AG08396 (cell line): ENCODE measurements at regions not wholly inside any gene's neighbourhood (a gene's known extent, or its start where the extent isn't known, plus 50 kb on each side); places are given as distances from the start of the nearest gene placed in this dataset.
"Not testable (repeated sequence)": the region's sequence is repeated elsewhere in the genome, so short reads cannot be mapped to it uniquely, and the experiment has no call there.

Experiments
- DNase-seq: peaks from one replicate; pipeline ENCODE4 v3.0.0; 2012; ENCODE audit warnings: low spot score, mixed read lengths

DNA sequence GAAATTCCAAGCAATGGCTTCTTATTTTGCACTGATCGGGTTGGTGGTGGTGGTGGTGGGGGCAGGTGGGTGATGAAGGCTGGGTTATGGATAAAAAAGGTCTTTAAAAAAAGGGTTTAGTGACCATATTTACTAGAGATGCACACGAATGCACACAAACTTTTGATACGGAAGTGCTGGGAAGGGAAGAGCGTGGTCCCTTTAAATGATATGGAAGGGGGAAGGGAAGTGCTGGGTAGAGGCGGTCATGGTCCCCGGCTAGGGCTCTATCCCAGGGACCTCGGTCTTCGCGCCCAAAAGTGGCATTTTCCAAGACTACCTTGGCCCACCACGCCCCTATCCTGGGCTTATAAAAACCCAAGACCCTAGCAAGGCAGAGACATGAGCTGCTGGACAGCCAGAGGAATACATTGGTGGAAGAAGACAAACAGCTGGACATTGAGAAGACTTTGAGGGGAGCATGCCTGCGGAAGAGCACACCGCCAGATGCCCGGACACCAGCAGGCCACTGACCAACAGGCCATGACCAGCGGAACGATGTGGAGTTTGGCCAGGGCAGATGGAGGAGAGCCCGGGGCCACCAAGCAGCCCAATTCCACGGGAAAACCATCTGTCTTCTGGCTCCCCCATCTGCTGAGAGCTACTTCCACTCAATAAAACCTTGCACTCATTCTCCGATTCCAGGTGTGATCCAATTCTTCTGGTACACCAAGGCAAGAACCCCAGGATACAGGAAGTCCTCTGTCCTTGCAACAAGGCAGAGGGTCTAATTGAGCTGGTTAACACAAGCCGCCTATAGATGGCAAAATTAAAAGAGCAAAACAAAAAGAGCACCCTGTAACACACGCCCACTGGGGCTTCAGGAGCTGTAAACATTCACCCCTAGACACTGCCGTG, 1720.2 kb downstream of the MRPL39 start:
- DNase-seq, result no peak

DNA sequence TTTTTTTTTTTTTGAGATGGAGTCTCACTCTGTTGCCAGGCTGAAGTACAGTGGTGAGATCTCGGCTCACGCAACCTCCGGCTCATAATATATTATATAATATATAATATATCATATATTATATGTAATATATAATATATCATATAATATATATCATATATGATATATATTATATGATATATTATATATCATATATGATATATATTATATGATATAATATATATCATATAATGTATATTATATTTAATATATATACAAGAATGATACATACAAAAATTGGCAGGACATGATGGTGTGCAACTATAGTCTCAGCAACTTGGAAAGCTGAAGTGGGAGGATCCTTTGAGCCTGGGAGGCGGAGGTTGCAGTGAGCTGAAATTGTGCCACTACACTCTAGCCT, 1725.5 kb downstream of the MRPL39 start:
- DNase-seq, result no peak

DNA sequence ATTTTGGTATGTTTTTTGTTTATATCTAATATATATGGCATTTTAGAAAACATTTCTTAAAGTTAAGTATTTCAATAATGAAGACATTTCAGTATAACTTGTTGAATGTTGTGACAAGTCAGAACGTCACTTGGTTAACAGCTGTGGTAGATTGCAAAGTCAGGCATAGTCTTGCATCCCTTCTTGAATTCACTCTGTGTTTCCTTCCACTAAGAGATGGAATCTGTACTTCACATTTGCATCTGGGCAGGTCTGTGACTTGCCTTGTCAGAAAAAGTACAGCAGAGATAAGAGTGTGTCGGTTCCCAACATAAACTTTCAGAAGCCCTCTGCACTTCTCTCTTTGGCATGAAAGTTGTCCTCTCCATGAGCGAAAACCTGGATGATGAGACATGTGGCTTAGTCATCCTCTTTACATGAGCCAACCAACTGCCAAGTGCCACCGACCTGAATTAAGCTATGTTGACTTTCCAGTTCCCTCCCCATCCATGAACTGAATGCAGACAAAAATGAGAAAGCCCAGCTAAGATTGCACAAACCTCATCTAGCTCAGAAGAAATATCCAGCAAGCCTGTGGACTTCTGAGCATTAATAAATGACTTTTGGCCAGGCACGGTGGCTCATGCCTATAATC, 1730.2 kb downstream of the MRPL39 start:
- no peak for DNase-seq

DNA sequence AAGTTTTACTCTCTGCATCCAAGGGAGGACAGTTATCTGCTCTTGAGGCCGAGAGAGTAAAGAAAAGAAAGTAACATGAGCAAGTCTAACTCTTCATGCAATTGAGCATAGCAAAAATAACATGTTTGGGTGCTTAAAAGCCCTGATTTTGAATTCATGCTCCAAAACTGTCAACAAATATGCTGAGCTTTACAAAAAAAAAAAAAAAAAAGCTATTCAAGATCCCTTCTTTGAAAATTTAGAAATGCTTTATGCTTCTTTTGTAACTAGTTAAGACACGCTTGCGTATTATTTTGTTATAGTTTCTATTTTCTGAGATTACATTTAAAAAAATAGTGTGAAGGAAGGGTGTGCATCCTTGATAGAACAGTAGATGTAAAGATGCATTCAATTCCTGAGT, 1733.0 kb downstream of the MRPL39 start:
- DNase-seq, result no peak

DNA sequence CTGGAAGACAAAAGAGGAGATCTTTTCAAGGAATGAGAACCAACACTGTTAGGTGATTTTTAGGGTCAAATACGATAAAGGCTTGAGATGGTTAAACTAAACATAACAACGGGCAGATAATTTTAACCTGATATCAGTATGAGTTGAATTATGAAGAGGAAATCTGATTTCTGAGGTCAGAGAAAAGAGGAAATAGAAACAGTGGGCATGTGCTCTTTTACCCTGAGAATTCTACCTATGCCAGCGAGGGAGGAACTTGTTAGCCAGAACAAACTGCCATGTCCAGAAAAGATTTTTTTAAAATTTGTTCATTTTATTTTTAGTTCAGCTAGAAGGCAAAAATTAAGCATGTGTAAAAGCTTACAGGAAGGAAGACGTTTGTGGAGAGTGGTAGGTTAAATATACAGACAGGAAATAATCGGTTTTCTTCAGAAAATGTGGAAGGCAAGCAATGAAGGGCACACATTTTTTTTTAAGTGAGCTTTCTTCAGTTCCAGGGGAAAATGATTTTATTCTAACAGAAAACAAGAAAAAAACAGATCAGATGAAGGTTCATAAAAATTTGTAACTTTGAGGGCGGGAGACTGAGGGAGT, 1745.3 kb downstream of the MRPL39 start:
- no peak for DNase-seq

DNA sequence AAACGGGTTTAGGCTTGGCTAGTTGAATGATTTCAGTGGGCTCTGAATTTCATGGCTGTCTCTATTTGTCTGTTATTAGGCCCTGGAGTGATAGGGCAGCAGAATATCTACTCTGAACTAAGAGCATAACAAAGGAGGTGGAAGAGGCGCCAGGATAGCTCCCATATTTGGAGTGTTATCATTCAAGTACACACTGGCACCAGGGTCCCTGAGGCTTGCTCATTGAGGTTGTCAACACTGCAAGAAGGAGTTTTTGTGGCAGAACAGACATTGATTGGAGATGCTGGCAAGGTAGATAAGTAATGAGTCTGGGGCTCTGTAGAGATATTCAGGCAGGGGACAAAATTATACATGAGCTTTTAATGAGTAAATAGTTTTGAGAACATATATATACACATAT, 1748.4 kb downstream of the MRPL39 start:
- DNase-seq, result no peak

DNA sequence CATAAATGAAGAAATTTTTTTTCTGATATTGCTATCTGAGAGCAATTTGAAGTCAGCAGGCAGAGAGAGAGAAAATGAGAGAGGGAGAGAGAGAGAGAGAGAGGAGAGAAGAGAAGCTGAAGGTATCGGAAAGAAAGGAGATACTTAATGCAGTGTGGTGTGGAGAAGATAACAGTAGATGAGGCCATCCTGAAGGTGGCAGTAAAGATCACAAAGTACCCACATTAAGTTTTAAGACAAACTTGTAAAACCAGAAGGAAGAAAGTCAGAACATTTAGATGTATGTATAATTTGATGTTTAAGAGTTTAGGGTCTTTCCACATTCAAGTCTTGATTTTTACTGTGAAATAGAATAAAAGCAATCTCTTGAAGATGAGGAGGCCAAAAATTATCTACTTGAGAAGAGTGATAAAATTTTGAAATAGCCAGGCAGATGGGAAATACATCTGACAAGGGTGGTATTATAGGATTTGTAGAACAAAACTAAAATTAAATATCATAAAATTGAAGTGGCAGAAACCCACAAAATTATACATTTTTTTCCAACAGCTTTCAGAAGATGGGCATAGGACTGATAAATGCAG, 1753.4 kb downstream of the MRPL39 start:
- no peak for DNase-seq

DNA sequence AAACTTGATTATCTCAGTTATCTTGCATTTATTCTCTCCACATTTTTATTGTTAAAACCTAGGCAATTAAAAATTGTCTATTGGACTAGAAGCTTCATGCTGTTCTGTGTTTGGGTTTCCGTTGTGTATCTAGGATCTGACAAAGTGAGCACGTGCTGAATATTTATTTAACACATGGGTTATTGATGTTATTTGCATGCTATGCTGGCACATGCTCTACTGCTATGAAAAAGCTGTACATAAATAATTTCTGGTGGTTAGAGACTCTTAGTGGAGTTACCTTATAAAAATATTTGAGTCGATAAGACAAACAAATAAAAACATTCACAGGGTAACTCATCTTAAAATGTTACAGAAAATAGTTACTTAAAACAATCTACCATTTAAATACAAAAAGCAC, 1769.7 kb downstream of the MRPL39 start:
- DNase-seq, result no peak

DNA sequence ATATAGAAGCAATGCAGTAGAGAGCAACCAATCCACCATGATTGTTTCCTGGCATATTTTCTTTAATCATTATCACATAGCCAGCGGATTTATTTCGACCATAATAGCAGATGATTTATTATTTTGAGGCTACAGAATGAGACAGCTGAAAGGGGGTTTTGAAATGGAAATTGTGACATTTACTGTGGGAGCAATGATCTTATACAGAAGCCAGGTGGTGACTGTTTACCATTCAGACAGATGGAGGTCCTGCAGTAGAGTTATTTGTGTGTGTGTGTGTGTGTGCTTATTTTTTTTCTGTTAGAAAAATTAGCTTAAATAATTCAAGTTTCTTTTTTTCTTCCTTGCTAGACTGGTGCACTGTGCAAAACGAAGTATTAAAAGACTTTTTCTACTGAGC, 1784.5 kb downstream of the MRPL39 start:
- DNase-seq, result no peak

DNA sequence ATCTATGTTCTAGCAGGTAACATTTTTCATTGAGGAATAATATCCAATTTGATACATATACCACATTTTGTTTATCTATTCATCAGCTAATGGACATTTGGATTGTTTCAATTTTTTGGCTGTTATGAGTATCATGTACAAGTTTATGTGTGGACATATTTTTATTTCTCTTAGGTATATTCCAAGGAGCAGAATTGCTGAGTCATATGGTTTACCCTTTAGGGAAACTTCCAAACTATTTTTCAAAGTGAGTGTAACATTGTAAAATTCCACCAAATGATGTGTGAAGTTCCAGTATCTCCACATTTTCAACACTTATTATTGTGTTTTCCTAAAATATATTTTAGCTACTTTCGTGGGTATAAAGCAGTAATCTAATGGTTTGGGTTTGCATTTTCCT, 1789.9 kb downstream of the MRPL39 start:
- DNase-seq, result no peak

DNA sequence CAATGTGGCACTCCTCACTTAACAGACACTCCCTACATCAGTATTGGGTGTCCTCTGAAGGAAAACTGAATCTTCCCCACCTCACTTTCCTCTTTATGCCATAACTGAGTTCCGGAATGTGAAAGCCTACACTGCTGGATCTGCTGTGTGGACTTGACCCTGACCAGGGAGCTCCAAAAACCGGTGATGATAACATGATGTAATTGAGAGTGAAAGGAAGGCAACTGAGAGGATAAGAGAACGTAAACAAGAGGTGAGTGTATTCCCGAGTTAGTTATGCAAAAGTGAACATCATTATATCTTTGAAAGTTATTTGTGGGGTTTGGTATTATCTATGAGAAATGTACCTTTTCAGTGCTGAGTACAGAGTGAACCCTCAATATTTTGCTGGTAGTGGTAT, 1794.8 kb downstream of the MRPL39 start:
- DNase-seq, result no peak

DNA sequence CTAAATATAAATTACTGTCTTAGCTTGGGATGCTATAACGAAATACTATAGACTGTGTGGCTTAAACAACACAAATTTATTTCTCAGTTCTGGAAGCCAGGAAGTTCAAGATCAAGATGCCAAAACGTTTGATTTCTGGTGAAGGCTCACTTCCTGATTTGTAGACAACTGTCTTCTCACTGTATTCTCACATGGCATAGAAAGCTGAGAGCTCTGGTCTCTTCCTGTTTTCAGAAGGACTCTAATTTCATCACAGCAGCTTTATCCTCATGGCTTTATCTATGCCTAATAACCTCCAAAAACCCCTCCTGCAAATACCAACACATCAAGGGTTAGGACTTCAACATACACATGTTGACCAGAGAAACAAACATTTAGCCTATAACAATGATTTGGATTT, 1795.5 kb downstream of the MRPL39 start:
- no peak for DNase-seq

DNA sequence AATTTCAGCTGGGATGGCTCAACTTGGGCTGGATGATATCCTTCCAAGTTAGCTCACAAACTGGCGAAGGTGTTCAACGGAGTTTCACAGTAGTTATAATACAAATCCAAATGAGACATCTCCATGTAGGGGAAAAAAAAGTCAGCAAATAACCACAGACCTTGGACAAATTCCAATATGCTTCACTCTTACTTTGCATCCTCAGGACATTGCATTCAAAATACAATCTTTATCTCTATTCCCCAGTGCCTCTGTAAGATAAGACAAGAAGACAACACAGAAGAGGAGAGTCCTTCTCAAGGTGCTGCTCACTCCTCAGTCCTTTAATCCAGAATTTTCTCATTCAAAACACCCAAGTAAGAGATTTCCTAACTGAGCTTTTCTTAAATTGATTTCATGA, 1797.7 kb downstream of the MRPL39 start:
- DNase-seq, result no peak

DNA sequence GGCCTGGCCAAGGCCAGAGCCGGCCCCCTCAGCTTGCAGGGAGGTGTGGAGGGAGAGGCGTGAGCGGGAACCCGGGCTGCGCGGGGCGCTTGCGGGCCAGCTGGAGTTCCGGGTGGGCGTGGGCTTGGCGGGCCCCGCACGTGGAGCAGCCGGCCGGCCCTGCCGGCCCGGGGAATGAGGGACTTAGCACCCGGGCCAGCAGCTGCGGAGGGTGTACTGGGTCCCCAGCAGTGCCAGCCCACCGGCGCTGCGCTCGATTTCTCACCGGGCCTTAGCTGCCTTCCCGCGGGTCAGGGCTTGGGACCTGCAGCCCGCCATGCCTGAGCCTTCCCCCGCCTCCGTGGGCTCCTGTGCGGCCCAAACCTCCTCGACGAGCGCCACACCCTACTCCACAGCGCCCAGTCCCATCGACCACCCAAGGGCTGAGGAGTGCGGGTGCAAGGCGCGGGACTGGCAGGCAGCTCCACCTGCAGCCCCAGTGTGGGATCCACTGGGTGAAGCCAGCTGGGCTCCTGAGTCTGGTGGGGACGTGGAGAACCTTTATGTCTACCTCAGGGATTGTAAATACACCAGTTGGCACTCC, 1800.2 kb downstream of the MRPL39 start:
- not testable (repeated sequence) for DNase-seq

DNA sequence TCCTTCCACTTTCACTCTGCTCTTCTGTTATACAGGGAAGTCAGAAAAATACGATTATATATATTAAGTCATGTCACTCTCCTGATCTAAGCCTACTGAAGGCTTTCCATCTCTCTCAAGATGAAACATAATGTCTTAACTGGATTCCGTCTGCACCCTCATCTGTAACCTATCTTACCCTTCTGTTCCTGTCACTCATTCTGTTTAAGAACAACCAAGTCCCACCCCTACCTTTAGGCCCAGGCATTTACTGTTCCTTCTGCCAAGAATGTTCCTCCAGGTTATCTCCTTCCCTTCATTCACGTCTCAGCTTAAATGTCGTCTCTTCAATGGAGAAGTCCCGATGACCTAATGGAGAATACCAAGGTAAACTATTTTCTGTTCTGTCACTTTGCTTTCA, 1802.4 kb downstream of the MRPL39 start:
- no peak for DNase-seq

DNA sequence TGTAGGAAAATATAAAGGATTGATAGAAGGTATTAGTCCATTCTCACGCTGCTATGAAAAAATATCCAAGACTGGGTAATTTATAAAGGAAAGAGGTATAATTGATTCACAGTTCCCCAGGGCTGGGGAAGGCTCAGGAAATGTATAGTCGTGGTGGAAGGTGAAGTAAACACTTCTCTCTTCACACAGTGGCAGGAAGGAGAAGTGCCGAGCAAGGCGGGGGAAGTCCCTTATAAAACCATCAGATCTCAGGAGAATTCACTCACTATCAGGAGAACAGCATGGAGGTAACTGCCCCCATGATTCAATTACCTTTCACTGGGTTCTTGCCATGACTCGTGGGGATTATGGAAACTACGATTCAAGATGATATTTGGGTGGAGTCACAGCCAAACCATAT, 1806.0 kb downstream of the MRPL39 start:
- no peak for DNase-seq

DNA sequence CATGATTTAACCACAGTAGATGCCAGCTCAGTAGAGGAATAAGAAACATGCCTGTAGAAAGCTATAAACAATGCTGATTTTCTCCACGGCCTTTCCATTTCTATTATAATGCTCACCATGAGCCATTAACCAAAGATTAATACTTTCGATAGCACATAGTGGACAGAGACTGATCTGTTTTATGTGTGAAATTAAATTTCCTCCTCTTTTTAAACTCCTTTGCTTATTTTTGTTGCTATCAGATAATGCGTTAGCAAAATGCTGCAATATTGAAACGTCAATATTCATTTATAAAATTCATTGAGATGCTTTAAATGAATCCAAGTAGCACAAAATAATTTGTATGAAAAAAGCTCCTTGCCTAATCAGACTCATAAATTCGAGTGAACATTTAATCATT, 1807.9 kb downstream of the MRPL39 start:
- no peak for DNase-seq

DNA sequence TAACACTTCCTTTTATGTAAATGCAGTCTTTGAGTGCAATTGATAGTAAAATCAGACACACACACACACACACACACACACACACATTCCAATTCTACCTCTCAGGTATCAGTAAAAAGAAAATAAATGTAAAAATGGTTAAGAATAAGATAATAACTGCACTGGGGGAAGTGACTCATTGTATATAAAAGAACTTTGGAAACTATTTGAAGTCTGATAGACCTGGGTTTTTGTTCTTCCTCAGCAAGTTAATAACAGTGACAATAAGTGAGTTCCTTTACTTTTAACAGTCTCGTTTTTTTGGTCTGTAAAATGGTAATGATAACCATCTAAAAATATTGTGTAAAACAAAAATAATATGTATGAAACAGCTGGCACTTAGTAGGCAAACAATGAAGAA, 1815.0 kb downstream of the MRPL39 start:
- DNase-seq, result no peak

DNA sequence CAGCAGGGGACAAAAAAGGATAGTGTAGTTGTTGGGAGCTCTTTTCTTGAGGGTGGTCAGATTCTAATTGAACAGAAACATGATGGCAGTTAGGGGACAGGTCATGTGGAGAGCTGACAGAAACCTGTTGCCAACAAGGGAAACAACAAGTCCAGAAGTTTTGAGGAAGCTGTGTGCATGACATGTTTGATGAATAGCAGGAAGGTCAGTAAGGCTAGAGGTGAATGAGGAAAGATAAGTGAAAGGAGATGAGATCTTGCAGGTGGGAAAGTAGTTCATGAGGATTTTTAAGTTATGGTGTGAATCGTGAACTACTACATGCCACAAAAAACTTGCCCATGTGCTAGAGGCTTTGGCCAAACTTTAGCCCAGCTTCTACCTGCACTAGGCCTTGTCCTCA, 1817.4 kb downstream of the MRPL39 start:
- DNase-seq, result no peak

DNA sequence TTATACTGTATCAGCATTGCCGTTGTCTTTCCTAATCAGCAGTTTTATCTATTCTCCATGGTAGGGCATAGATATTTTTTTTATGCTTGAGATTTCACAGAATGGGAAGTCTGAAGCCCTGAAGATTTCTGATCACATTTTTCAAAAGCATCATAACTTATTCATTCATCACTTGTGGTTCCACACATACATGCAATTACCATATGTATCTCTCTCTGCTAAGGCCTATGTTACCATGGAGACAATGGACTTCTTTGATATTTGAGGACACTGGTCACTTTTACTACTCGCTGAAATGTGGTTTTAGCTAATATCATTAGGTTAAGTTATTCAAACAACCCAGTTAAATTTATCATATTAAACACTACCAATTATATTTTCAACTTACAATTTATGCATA, 1827.0 kb downstream of the MRPL39 start:
- DNase-seq, result no peak

DNA sequence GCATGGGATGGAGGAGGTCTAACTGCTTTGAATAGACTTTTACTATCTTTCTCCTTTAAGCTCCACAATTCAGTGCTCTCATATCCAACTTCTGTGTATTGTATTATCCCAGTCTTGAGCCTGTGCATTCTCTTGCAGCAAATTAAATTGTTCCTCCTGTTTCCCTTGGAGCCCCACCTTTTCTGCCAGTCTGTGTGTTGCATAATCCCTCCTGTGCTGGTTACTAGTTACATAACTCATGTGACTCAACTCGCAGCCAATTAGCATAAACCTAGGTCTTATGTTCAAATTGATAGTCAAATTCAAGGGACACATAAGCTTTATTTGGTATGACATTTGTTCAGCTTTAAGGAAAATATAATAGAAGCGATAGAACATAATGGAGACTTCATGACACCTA, 1863.5 kb downstream of the MRPL39 start:
- no peak for DNase-seq

DNA sequence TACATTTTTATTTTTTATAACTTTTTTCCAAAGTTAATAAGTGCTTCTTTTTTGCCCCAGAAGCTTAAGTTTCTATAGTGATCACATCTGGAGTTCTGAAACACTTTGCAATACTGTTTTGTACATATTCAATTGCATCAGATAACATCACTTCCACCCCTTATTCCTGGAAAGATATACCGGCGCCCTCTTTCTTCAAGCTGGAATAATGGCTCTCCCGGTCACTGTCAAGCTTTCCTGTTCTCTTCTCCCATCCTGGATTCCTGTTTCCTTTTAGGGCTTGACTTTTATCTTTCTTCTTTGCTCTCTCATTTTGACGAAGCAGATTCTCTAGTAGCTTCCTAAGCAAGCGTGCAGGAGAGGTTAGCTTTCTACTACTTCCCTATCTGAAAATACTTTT, 1866.8 kb downstream of the MRPL39 start:
- DNase-seq, result no peak

DNA sequence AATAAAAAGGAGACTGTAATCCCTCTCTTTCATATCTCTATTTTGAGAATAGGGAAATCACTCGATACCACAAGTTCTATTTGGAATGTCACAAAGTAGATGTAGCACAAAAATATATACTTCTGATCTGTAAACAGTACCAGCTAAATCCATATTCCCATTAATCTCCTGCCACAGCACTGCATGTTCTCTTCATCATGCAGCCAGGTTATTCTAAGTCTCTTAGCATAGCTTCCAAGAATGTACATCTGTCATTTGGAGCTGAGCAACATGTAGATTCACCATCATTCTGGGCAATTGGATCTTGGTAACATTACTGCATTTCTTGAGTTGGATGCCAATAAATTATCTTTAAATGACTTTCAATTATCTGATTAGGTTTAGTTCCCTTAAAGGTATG, 1874.5 kb downstream of the MRPL39 start:
- DNase-seq, result no peak
